ENCODE measurements at regions not wholly inside any gene's neighbourhood (a gene's known extent, or its start where the extent isn't known, plus 50 kb on each side); places are given as distances from the start of the nearest gene placed in this dataset.
A peak's percentile ranks its signal among the peaks of the same experiment; 100 is the strongest.
"Not testable (repeated sequence)": the region's sequence is repeated elsewhere in the genome, so short reads cannot be mapped to it uniquely, and the experiment has no call there.

DNA sequence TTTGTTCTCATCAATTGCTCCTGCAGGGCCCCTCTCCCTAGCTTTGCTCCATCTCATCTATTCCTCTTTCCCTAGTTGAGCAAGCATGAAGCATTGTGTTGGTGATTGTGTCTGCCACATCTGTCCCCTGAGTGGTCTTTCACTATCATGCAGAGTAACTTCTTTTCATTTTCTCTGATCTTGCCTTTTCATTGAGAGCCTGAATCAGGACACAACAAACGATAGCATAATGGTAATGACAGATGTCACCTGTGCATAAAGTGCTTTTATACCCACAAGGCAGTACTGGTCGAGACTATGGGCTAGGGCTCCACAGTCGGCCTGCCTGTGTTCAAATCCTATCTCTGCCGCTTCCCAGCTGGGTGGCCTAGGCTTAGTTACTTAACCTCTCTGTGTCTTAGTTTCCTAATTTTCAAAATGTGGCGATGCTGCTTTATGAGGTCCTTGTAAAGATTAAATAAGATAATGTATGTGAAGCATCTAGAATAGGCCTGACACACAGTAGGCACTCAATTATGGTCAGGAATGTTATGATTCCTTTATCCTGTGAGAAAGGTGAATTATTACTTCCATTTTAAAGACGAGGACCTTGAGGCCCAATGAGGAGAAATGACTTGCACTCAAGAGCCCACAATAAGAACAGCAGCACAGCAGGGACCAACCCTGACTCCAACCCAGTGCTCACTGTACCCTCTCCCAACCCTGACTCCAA, 137.1 kb upstream of the ZNF618 start:
- no peak overlapping the region for H3K27ac ChIP-seq (ENCODE audit: low read depth, low read length)
- H3K36me3 Mint-ChIP-seq (ENCODE audit: low read depth) = no peaks in the 10 kb centered on the region
- TF ChIP-seq, protein P1, sequence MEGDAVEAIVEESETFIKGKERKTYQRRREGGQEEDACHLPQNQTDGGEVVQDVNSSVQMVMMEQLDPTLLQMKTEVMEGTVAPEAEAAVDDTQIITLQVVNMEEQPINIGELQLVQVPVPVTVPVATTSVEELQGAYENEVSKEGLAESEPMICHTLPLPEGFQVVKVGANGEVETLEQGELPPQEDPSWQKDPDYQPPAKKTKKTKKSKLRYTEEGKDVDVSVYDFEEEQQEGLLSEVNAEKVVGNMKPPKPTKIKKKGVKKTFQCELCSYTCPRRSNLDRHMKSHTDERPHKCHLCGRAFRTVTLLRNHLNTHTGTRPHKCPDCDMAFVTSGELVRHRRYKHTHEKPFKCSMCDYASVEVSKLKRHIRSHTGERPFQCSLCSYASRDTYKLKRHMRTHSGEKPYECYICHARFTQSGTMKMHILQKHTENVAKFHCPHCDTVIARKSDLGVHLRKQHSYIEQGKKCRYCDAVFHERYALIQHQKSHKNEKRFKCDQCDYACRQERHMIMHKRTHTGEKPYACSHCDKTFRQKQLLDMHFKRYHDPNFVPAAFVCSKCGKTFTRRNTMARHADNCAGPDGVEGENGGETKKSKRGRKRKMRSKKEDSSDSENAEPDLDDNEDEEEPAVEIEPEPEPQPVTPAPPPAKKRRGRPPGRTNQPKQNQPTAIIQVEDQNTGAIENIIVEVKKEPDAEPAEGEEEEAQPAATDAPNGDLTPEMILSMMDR (conservative IDR thresholded peaks at IDR 0.05) = no peak
- peaks cover 7% of the 10 kb centered on the region for H3K9me3 Mint-ChIP-seq
- peak; percentile 63 for DNase-seq
- H3K27me3 Mint-ChIP-seq (ENCODE audit: insufficient read depth) = peaks cover 1% of the 10 kb centered on the region
- no peaks in the 10 kb centered on the region for H3K9me3 ChIP-seq (ENCODE audit: control insufficient read depth, low read length)
- H3K27ac Mint-ChIP-seq = no peak overlapping the region
- 73 to 76% methylated on average over 6 of the region's 6 CpGs for WGBS, 2 experiments (ENCODE audit: insufficient coverage in 1 of 2, insufficient read length in 1 of 2)
- H3K36me3 ChIP-seq (ENCODE audit: control insufficient read depth, insufficient read depth, low read length) = no peaks in the 10 kb centered on the region
- H3K27me3 ChIP-seq (ENCODE audit: control insufficient read depth, insufficient read depth, low read length, poor library complexity, severe bottlenecking) = no peaks in the 10 kb centered on the region
- no peak overlapping the region for H3K4me3 Mint-ChIP-seq
- no peak overlapping the region for H3K9ac ChIP-seq (ENCODE audit: extremely low read depth, low read length, poor library complexity, severe bottlenecking)
- H3K4me1 Mint-ChIP-seq = peaks cover 5% of the 10 kb centered on the region
- no peaks in the 10 kb centered on the region for H3K4me1 ChIP-seq (ENCODE audit: control insufficient read depth, insufficient read depth, low read length)
- H3K4me3 ChIP-seq (ENCODE audit: low read length) = no peak overlapping the region

DNA sequence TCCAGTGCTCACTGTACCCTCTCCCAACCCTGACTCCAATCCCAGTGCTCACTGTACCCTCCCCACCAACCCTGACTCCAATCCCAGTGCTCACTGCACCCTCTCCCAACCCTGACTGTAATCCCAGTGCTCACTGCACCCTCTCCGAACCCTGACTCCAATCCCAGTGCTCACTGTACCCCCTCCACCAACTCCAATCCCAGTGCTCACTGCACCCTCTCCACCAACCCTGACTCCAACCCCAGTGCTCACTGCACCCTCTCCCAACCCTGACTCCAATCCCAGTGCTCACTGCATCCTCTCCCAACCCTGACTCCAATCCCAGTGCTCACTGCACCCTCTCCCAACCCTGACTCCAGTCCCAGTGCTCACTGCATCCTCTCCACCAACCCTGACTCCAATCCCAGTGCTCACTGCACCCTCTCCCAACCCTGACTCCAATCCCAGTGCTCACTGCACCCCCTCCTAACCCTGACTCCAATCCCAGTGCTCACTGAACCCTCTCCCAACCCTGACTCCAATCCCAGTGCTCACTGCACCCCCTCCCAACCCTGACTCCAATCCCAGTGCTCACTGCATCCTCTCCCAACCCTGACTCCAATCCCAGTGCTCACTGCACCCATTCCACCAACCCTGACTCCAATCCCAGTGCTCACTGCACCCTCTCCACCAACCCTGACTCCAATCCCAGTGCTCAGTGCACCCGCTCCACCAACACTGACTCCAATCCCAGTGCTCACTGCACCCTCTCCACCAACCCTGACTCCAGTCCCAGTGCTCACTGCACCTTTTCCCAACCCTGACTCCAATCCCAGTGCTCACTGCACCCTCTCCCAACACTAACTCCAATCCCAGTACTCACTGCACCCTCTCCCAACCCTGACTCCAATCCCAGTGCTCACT, 136.3 kb upstream of the ZNF618 start:
- H3K27me3 ChIP-seq (ENCODE audit: control insufficient read depth, insufficient read depth, low read length, poor library complexity, severe bottlenecking); H3K4me1 ChIP-seq (ENCODE audit: control insufficient read depth, insufficient read depth, low read length); H3K36me3 ChIP-seq (ENCODE audit: control insufficient read depth, insufficient read depth, low read length); H3K27ac Mint-ChIP-seq; H3K9me3 Mint-ChIP-seq; DNase-seq; H3K4me3 ChIP-seq (ENCODE audit: low read length); H3K9me3 ChIP-seq (ENCODE audit: control insufficient read depth, low read length); H3K4me1 Mint-ChIP-seq; H3K27me3 Mint-ChIP-seq (ENCODE audit: insufficient read depth); H3K9ac ChIP-seq (ENCODE audit: extremely low read depth, low read length, poor library complexity, severe bottlenecking); H3K36me3 Mint-ChIP-seq (ENCODE audit: low read depth); H3K4me3 Mint-ChIP-seq; H3K27ac ChIP-seq (ENCODE audit: low read depth, low read length): not testable (repeated sequence)
- 92 to 93% methylated on average over 2 of the region's 2 CpGs for WGBS, 2 experiments (ENCODE audit: insufficient coverage in 1 of 2, insufficient read length in 1 of 2)

DNA sequence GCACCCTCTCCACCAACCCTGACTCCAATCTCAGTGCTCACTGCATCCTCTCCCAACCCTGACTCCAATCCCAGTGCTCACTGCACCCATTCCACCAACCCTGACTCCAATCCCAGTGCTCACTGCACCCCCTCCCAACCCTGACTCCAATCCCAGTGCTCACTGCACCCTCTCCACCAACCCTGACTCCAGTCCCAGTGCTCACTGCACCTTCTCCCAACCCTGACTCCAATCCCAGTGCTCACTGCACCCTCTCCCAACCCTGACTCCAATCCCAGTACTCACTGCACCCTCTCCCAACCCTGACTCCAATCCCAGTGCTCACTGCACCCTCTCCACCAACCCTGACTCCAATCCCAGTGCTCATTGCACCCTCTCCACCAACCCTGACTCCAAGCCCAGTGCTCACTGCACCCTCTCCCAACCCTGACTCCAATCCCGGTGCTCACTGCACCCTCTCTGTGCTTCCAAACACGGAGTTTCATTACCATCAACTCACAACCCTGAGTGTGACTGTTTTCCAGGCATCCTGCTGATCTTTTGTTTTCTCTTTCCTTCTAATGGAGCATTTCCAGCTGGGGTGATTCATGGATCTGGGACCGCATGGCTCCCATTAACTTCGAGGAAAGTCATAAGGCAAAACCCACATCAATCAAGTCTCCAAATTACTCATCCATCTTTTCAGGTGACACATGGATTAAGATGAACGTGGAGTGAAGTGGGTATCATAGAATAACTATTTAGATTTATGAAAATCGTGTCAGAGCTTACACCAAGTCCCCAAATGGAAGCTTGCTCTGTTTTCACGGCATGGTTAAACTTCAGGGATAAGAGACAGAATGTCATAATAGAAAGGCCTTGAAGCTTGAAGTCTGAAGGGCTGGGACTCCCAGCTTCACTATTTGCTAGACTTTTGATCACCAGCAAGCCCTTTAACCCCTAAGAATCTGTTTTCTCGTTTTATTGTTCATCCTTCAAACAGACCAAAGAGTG, 135.3 kb upstream of the ZNF618 start:
- not testable (repeated sequence) for H3K9me3 ChIP-seq (ENCODE audit: control insufficient read depth, low read length); H3K9ac ChIP-seq (ENCODE audit: extremely low read depth, low read length, poor library complexity, severe bottlenecking); H3K36me3 Mint-ChIP-seq (ENCODE audit: low read depth); H3K27ac ChIP-seq (ENCODE audit: low read depth, low read length); H3K4me1 Mint-ChIP-seq; H3K36me3 ChIP-seq (ENCODE audit: control insufficient read depth, insufficient read depth, low read length); H3K4me1 ChIP-seq (ENCODE audit: control insufficient read depth, insufficient read depth, low read length); H3K4me3 ChIP-seq (ENCODE audit: low read length); H3K27me3 Mint-ChIP-seq (ENCODE audit: insufficient read depth); H3K9me3 Mint-ChIP-seq; H3K4me3 Mint-ChIP-seq; H3K27ac Mint-ChIP-seq; DNase-seq; H3K27me3 ChIP-seq (ENCODE audit: control insufficient read depth, insufficient read depth, low read length, poor library complexity, severe bottlenecking)
- WGBS, 2 experiments (ENCODE audit: insufficient coverage in 1 of 2, insufficient read length in 1 of 2) = 58 to 77% methylated on average over 5 to 8 of the region's 8 CpGs
